ENCODE measurements at regions not wholly inside any gene's neighbourhood (a gene's known extent, or its start where the extent isn't known, plus 50 kb on each side); places are given as distances from the start of the nearest gene placed in this dataset.

GRCh38 chr13:85377783-85378182 is 421.4 kb downstream of the SLITRK6 start:
- no peak for TF ChIP-seq EZH2 (IDR thresholded peaks at IDR 0.05)
- no peak for TF ChIP-seq POLR2AphosphoS5 (IDR thresholded peaks at IDR 0.05; ENCODE audit: borderline replicate concordance, low read depth, low read length)
